Heart left ventricle (tissue), 13 donors: ENCODE measurements at regions not wholly inside any gene's neighbourhood (a gene's known extent, or its start where the extent isn't known, plus 50 kb on each side); places are given as distances from the start of the nearest gene placed in this dataset.

Experiments used
- POLR2A ChIP-seq, 2 donors: fragments of 450-650 bp; IDR thresholded peaks; one replicate each; pipeline ENCODE4 v1.6.1; 2017; ENCODE audit warnings: antibody characterized with exemption in 2 of 2, mild to moderate bottlenecking in 2 of 2, moderate library complexity in 2 of 2
- TF ChIP-seq, protein P1 (sequence below), 12 donors: fragments of 200-600 bp; sonication (generic) in 4 of 12; IDR thresholded peaks; one replicate each; pipeline versions ENCODE4 v1.5.0 to v1.8.0; 2018 to 2022; ENCODE audit warnings: antibody characterized with exemption in 12 of 12, mild to moderate bottlenecking in 5 of 12
- donor health status: ischemic (EF 13 %, LVEDD 7.1; RV severe dilation, severe dysfunction).
- donor health status: DM: no; HTN: yes; CAD: no.
- donor health status: DM: no; HTN: no; CAD: no.
- donor health status: ischemic (EF 25% LVEDD 6.9; RV normal size, moderate dysfunction).
- donor health status: ischemic (EF 25% LVEDD 5.7; RV mildly dilated, moderate dysfunction).
- donor health status: ischemic (EF 35%, LVEDD 5.7; RV mildly dilated, moderate dysfunction).
- donor health status: nonischemic (EF 11% LVEDD 7.7; RV severe dilation, severe dysfunction).
- donor health status: DM: yes; HTN: yes; CAD: no.
- donor health status: PGD.
- donor health status: ischemic (EF 29% LVEDD 5.4; RV normal size, mild dysfunction).
- donor health status: nonischemic (EF 23%, LVEDD 6.1; RV moderate dilation, normal function).

DNA sequence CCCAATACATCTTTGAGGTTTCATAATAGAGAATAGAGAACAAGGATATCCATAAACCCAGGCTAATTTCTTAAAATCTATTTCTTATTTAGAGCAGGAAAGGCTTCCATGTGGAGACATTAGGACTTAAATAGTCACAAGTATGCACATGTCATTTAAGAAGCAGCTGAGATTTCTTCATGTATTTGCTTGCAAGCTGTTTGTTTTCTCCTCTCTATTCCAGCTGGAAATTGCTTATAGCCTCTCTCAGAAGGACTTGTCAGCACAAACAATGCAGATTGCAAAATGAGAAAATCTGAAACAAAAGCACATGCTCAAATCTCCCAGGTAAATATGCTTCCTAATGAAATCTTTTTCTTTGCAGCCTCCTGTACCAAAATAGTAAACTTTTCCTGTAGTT lies 1473.1 kb downstream of the CDH8 start:
- no peak for TF ChIP-seq POLR2A (IDR thresholded peaks at IDR 0.05)
- TF ChIP-seq, protein P1, sequence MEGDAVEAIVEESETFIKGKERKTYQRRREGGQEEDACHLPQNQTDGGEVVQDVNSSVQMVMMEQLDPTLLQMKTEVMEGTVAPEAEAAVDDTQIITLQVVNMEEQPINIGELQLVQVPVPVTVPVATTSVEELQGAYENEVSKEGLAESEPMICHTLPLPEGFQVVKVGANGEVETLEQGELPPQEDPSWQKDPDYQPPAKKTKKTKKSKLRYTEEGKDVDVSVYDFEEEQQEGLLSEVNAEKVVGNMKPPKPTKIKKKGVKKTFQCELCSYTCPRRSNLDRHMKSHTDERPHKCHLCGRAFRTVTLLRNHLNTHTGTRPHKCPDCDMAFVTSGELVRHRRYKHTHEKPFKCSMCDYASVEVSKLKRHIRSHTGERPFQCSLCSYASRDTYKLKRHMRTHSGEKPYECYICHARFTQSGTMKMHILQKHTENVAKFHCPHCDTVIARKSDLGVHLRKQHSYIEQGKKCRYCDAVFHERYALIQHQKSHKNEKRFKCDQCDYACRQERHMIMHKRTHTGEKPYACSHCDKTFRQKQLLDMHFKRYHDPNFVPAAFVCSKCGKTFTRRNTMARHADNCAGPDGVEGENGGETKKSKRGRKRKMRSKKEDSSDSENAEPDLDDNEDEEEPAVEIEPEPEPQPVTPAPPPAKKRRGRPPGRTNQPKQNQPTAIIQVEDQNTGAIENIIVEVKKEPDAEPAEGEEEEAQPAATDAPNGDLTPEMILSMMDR (IDR thresholded peaks at IDR 0.05), result no peak
